ENCODE measurements at regions not wholly inside any gene's neighbourhood (a gene's known extent, or its start where the extent isn't known, plus 50 kb on each side); places are given as distances from the start of the nearest gene placed in this dataset.

DNA sequence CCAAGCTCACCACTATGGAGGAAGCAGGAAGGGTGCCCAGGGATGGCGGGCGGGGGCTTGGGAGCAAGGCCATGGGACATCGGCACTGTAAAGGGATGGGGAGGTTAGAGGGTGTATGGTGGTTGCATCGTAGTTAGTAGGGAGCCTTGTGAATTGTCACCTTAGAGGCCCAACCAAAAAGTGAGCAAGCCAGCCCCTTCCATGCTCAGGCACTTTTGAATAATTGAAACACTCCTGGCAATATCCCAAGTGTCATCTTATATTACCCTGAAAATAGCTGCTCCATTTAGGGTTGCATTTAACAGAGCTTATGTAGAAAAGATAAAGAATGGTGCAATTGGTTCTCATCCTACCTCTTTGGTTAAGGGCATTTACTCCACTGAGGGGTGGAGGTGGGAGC is 169.2 kb downstream of the SAMD5 start:
- no peaks in the 10 kb centered on the region for H3K4me1 ChIP-seq
- DNase-seq: no peak
- H3K9ac ChIP-seq (ENCODE audit: low read depth in 2 of 2, low read length in 2 of 2): no peak overlapping the region
- no peaks in the 10 kb centered on the region for H3K27me3 ChIP-seq
- no peaks in the 10 kb centered on the region for H3K36me3 ChIP-seq
- no peaks in the 10 kb centered on the region for H3K9me3 ChIP-seq
- intact Hi-C loops (cut with DNase I): no loop called here
- no peak overlapping the region for H3K27ac ChIP-seq
- TF ChIP-seq, protein P1, sequence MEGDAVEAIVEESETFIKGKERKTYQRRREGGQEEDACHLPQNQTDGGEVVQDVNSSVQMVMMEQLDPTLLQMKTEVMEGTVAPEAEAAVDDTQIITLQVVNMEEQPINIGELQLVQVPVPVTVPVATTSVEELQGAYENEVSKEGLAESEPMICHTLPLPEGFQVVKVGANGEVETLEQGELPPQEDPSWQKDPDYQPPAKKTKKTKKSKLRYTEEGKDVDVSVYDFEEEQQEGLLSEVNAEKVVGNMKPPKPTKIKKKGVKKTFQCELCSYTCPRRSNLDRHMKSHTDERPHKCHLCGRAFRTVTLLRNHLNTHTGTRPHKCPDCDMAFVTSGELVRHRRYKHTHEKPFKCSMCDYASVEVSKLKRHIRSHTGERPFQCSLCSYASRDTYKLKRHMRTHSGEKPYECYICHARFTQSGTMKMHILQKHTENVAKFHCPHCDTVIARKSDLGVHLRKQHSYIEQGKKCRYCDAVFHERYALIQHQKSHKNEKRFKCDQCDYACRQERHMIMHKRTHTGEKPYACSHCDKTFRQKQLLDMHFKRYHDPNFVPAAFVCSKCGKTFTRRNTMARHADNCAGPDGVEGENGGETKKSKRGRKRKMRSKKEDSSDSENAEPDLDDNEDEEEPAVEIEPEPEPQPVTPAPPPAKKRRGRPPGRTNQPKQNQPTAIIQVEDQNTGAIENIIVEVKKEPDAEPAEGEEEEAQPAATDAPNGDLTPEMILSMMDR (IDR thresholded peaks at IDR 0.05): no peak
- H3K4me3 ChIP-seq: no peak overlapping the region

DNA sequence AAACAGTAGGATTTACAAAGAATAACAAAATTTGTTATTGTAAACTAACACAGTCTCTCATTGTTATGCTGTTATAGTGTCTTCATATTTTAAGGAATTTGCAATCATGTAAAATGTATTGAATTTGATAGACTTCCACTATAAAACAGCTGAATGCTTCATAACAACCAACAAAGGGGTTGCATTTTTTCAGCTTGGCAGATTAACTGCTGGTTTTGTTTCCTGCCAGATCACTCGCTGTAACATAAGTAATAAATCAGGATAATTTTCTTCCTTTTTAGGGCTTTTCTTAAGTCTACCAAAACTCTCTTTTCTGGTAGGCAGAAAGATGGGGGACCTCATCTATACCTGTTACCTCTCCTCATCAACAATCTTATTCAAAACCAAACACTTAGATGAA is 169.8 kb downstream of the SAMD5 start:
- no peaks in the 10 kb centered on the region for H3K36me3 ChIP-seq
- H3K9ac ChIP-seq (ENCODE audit: low read depth in 2 of 2, low read length in 2 of 2): no peak overlapping the region
- no peaks in the 10 kb centered on the region for H3K9me3 ChIP-seq
- intact Hi-C loops (cut with DNase I): no loop called here
- H3K4me1 ChIP-seq: no peaks in the 10 kb centered on the region
- TF ChIP-seq, protein P1 (IDR thresholded peaks at IDR 0.05): no peak
- no peak for DNase-seq
- H3K27me3 ChIP-seq: no peaks in the 10 kb centered on the region
- H3K4me3 ChIP-seq: no peak overlapping the region
- no peak overlapping the region for H3K27ac ChIP-seq

- no peaks in the 10 kb centered on the region for H3K9me3 ChIP-seq
- no peak overlapping the region for H3K4me3 ChIP-seq
- no peaks in the 10 kb centered on the region for H3K27me3 ChIP-seq
- no peak for DNase-seq
- TF ChIP-seq, protein P1 (IDR thresholded peaks at IDR 0.05): no peak
- no peaks in the 10 kb centered on the region for H3K4me1 ChIP-seq
- intact Hi-C loops (cut with DNase I): no loop called here
- no peaks in the 10 kb centered on the region for H3K36me3 ChIP-seq
- no peak overlapping the region for H3K9ac ChIP-seq (ENCODE audit: low read depth in 2 of 2, low read length in 2 of 2)
- H3K27ac ChIP-seq: no peak overlapping the region
Measured at GRCh38 chr6:147684906-147685305, 176.4 kb downstream of the SAMD5 start.

- Histone ChIP-seq H3K4me1 (no peaks in the 10 kb centered on the region), H3K27me3 (no peaks in the 10 kb centered on the region), H3K4me3 (no peak overlapping the region), H3K36me3 (no peaks in the 10 kb centered on the region), H3K9ac (ENCODE audit: low read depth in 2 of 2, low read length in 2 of 2) (no peak overlapping the region), H3K9me3 (no peaks in the 10 kb centered on the region), H3K27ac (no peak overlapping the region)
- TF ChIP-seq, protein P1 (IDR thresholded peaks at IDR 0.05): no peak
- intact Hi-C loops (cut with DNase I): no loop called here
- no peak for DNase-seq
Measured at GRCh38 chr6:147689398-147689797, 180.9 kb downstream of the SAMD5 start.

DNA sequence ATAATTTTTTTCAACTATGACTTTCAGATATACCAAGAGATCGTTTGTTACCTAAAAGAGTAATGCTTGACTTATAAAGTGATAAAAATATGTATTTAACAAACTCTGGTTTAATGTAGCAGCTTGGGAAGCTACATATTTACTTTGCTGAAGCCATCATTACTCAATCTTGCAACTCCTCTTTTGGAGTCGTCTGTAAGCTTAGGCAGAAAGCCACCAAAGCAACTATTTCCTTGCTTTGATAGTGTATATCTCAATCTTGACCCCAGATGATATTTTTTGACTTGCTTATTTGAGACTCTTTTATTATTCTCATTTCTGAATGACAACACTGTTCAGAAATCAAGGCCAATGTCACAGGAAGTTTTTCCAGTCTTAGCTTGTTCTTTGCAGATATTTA is 183.0 kb downstream of the SAMD5 start:
- H3K27ac ChIP-seq: no peak overlapping the region

More for the DNA sequence above, 183.0 kb downstream of the SAMD5 start:
- TF ChIP-seq, protein P1 (IDR thresholded peaks at IDR 0.05): no peak
- intact Hi-C loops (cut with DNase I): no loop called here
- DNase-seq: no peak
- Histone ChIP-seq H3K9ac (ENCODE audit: low read depth in 2 of 2, low read length in 2 of 2) (no peak overlapping the region), H3K4me1 (no peaks in the 10 kb centered on the region), H3K27me3 (no peaks in the 10 kb centered on the region), H3K36me3 (no peaks in the 10 kb centered on the region), H3K4me3 (no peak overlapping the region), H3K9me3 (no peaks in the 10 kb centered on the region)

Data from colonic mucosa (tissue), 4 donors.